K562 (cell line): ENCODE measurements at regions not wholly inside any gene's neighbourhood (a gene's known extent, or its start where the extent isn't known, plus 50 kb on each side); places are given as distances from the start of the nearest gene placed in this dataset.

Experiments
- ATAC-seq: fragments of 200-7000 bp; cut with Tn5 transposase; 3 replicates; pipeline ENCODE4 v1.9.1; 2020; ENCODE audit warnings: moderate library complexity
- BruUV-seq: library from RNA; stranded (reverse); fragments of 400-500 nt; replicated peaks from 2 replicates; lab custom pipeline; 2021; lab: Mats Ljungman, UMichigan
- CTCF ChIA-PET: fragments of 300-600 bp; formaldehyde crosslinking; extraction: SDS; loops from one replicate; lab custom pipeline; 2021; ENCODE audit warnings: low intra/inter-chr PET ratio; lab: Yijun Ruan, JAX
- POLR2A ChIA-PET: fragments of 300-600, 350-650 bp; sonication (Branson Sonifier 250); formaldehyde crosslinking; extraction: SDS; loops from one replicate; lab custom pipeline; 2021; ENCODE audit warnings: antibody characterized with exemption, inconsistent platforms; lab: Yijun Ruan, JAX
- DNase-seq, 4 experiments: peaks; one replicate each; pipeline versions ENCODE4 v3.0.0 to v3.0.0-alpha.2; 2011 to 2018; ENCODE audit warnings: low spot score in 3 of 4, mixed read lengths in 3 of 4; ENCODE audit errors: extremely low read depth in 1 of 4
- FAIRE-seq: peaks from 2 replicates; lab custom pipeline; 2011; peaks lifted over from hg19 to GRCh38; lab: Jason Lieb, UNC
- H2AFZ ChIP-seq: 2 replicates; pipeline ENCODE4 v1.6.0; 2011; ENCODE audit warnings: low read depth, low read length, control low read depth, inconsistent platforms
- H3K27ac ChIP-seq: fragments of 200-600 bp; 3 replicates; pipeline ENCODE4 v1.8.0; 2011; ENCODE audit warnings: low read depth, mild to moderate bottlenecking, control low read depth, inconsistent platforms, low read length, moderate library complexity, mixed read lengths; ENCODE audit errors: extremely low read depth
- H3K27me3 ChIP-seq, 2 experiments: fragments of 300-600 bp in 1 of 2; 2 replicates in 1 of 2; 3 replicates in 1 of 2; pipeline versions ENCODE4 v1.6.0 to v1.8.0; 2011; ENCODE audit warnings: inconsistent platforms in 2 of 2, low read length in 2 of 2, mild to moderate bottlenecking in 1 of 2, mixed read lengths in 1 of 2, moderate library complexity in 1 of 2; ENCODE audit not compliant: control insufficient read depth in 2 of 2, insufficient read depth in 2 of 2
- H3K36me3 ChIP-seq: fragments of 300-600 bp; 3 replicates; pipeline ENCODE4 v1.8.0; 2011; ENCODE audit warnings: mild to moderate bottlenecking, low read length, inconsistent platforms; ENCODE audit not compliant: control insufficient read depth, insufficient read depth
- H3K4me1 ChIP-seq, 2 experiments: fragments of 200-600 bp in 1 of 2; replicated peaks in 1 of 2; 2 replicates in 1 of 2; 3 replicates in 1 of 2; pipeline versions ENCODE4 v1.5.1 to v1.8.0; 2011; ENCODE audit warnings: inconsistent platforms in 2 of 2, low read length in 2 of 2, mild to moderate bottlenecking in 1 of 2, mixed read lengths in 1 of 2, moderate library complexity in 1 of 2; ENCODE audit not compliant: control insufficient read depth in 2 of 2, insufficient read depth in 2 of 2
- H3K4me2 ChIP-seq: 2 replicates; pipeline ENCODE4 v1.6.1; 2011; ENCODE audit warnings: low read length, control low read depth, inconsistent platforms, mixed read lengths; ENCODE audit not compliant: insufficient read depth
- H3K4me3 ChIP-seq: fragments of 200-600 bp; sonication (generic), shearing (Covaris generic); 2 replicates; pipeline ENCODE4 v1.5.1; 2016; ENCODE audit warnings: control low read depth, inconsistent platforms
- H3K79me2 ChIP-seq: fragments of 200-600 bp; 3 replicates; pipeline ENCODE4 v1.8.0; 2011; ENCODE audit warnings: low read length, inconsistent platforms; ENCODE audit not compliant: control insufficient read depth, insufficient read depth
- H3K9ac ChIP-seq, 2 experiments: 2 replicates each; pipeline versions ENCODE4 v1.6.0 to v1.6.1; 2011; ENCODE audit warnings: low read depth in 2 of 2, low read length in 2 of 2, control low read depth in 1 of 2, inconsistent platforms in 1 of 2, mild to moderate bottlenecking in 1 of 2, mixed read lengths in 1 of 2; ENCODE audit not compliant: insufficient read depth in 1 of 2
- H3K9me1 ChIP-seq: one replicate; pipeline ENCODE4 v1.6.0; 2011; ENCODE audit warnings: inconsistent platforms, mild to moderate bottlenecking, low read length, moderate library complexity; ENCODE audit not compliant: control insufficient read depth, insufficient read depth
- H3K9me3 ChIP-seq: replicated peaks from 2 replicates; pipeline ENCODE4 v1.5.1; 2011; ENCODE audit warnings: low read depth, low read length, inconsistent platforms; ENCODE audit not compliant: control insufficient read depth, insufficient read depth
- H4K20me1 ChIP-seq: replicated peaks from 2 replicates; pipeline ENCODE4 v1.6.1; 2011; ENCODE audit warnings: low read length, inconsistent platforms, mixed read lengths; ENCODE audit not compliant: control insufficient read depth, insufficient read depth
- BRCA1 ChIP-seq, 2 experiments: fragments of 450-650 bp in 1 of 2; sonication (generic) in 1 of 2; formaldehyde crosslinking in 1 of 2; IDR thresholded peaks; 2 replicates each; pipeline versions ENCODE4 v1.5.0 to v1.6.1; 2017 to 2020; ENCODE audit warnings: mild to moderate bottlenecking in 1 of 2, missing genetic modification reagents in 1 of 2
- FOXJ3 ChIP-seq: sonication (generic); formaldehyde crosslinking; IDR thresholded peaks from 2 replicates; pipeline ENCODE4 v1.4.0; 2020; ENCODE audit warnings: mild to moderate bottlenecking, missing genetic modification reagents
- KDM5B ChIP-seq: fragments of 200-600 bp; sonication (generic); IDR thresholded peaks from 2 replicates; pipeline ENCODE4 v1.6.1; 2012; ENCODE audit warnings: low read depth, mild to moderate bottlenecking, moderate library complexity, low read length, control low read depth, inconsistent platforms; ENCODE audit not compliant: insufficient replicate concordance
- MTA3 ChIP-seq: fragments of 450-650 bp; formaldehyde crosslinking; IDR thresholded peaks from 2 replicates; pipeline ENCODE4 v1.6.1; 2017; ENCODE audit warnings: mild to moderate bottlenecking, borderline replicate concordance
- NCOA6 ChIP-seq: fragments of 450-650 bp; IDR thresholded peaks from 2 replicates; pipeline ENCODE4 v1.6.1; 2017; ENCODE audit warnings: mild to moderate bottlenecking
- NFE2L1 ChIP-seq: fragments of 450-650 bp; IDR thresholded peaks from 2 replicates; pipeline ENCODE4 v1.6.1; 2016; ENCODE audit warnings: missing genetic modification characterization, low read depth, mild to moderate bottlenecking, missing compliant biosample characterization, moderate library complexity, borderline replicate concordance
- RFX7 ChIP-seq: fragments of 250-450 bp; sonication (Bioruptor Pico); IDR thresholded peaks from 2 replicates; pipeline ENCODE4 v1.5.1; 2021; ENCODE audit warnings: mild to moderate bottlenecking
- RNF2 ChIP-seq: sonication (generic); IDR thresholded peaks from 2 replicates; pipeline ENCODE4 v1.6.1; 2016
- SREBF2 ChIP-seq: sonication (generic); formaldehyde crosslinking; IDR thresholded peaks from 2 replicates; pipeline ENCODE4 v1.4.0; 2020; ENCODE audit warnings: mild to moderate bottlenecking, missing genetic modification reagents
- STAT5B ChIP-seq: fragments of 250-450 bp; sonication (Bioruptor Pico); IDR thresholded peaks from 2 replicates; pipeline ENCODE4 v1.8.0; 2021; ENCODE audit warnings: mild to moderate bottlenecking, inconsistent platforms
- ZFX ChIP-seq: sonication (generic); formaldehyde crosslinking; IDR thresholded peaks from 2 replicates; pipeline ENCODE4 v1.8.0; 2022; ENCODE audit warnings: mild to moderate bottlenecking, missing genetic modification reagents, moderate library complexity
- ZNF311 ChIP-seq: fragments of 250-450 bp; sonication (Bioruptor Pico); IDR thresholded peaks from 2 replicates; pipeline ENCODE4 v1.4.0; 2020; ENCODE audit warnings: mild to moderate bottlenecking, moderate library complexity
- WGBS: fragments of 100-300 bp; shearing (Covaris generic); methylation state at CpG from one replicate; pipeline ENCODE4 v1.1.6; 2016; ENCODE audit warnings: low coverage, mixed read lengths; ENCODE audit not compliant: insufficient coverage; ENCODE audit errors: missing lambda C conversion rate; 5-methylcytosine and 5-hydroxymethylcytosine counted together
- in situ Hi-C: fragments of 300-500 bp; cut with MboI; formaldehyde crosslinking; loops from 4 replicates; pipeline ENCODE4 v1.15.0; 2018; ENCODE audit warnings: inconsistent platforms, mixed read lengths
- intact Hi-C: fragments of 100-400 bp; cut with micrococcal nuclease; formaldehyde crosslinking; loops from 2 replicates; pipeline ENCODE4 v1.14.2; 2022
- TF ChIP-seq, protein P1 (sequence below): fragments of 250-450 bp; sonication (Bioruptor Pico); IDR thresholded peaks from 2 replicates; pipeline ENCODE4 v1.8.0; 2021; ENCODE audit warnings: moderate library complexity, mild to moderate bottlenecking, inconsistent platforms

DNA sequence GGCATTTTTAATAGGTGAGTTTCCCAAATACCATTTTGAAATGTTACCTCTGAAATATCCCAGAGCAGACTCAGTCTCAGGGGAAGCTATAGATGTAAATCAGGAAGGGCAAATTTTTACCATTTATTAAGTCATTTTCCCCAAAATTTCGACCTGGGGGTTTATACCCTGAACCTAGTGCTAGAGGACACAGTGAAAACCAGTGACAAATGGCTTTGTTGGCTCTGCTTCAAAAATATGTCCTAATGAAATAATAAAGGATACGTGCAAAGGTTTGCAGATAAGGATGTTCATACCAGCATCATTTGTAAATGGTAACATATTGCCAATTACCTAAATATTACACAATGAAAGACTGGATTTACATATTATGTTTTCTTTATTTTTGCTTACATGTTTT is 546.7 kb upstream of the ADAMTS9 start:
- no peaks in the 10 kb centered on the region for H3K9me3 ChIP-seq
- no TSS peak for BruUV-seq
- H3K9ac ChIP-seq = no peak overlapping the region
- ChIA-PET CTCF (no interaction called here), POLR2A (no interaction called here)
- in situ Hi-C loops = no loop called here
- no peaks in the 10 kb centered on the region; a peak in 2 of 5 replicates for H3K27me3 ChIP-seq
- no peak overlapping the region for H3K27ac ChIP-seq
- H3K4me3 ChIP-seq = no peak overlapping the region
- H3K4me1 ChIP-seq = no peaks in the 10 kb centered on the region
- no peaks in the 10 kb centered on the region for H4K20me1 ChIP-seq
- FAIRE-seq = no peak
- no peaks in the 10 kb centered on the region for H3K9me1 ChIP-seq
- no peak overlapping the region for H3K4me2 ChIP-seq
- H3K79me2 ChIP-seq = no peaks in the 10 kb centered on the region
- no peak for TF ChIP-seq KDM5B
- no peak for TF ChIP-seq FOXJ3 (CRISPR knock-in tag)
- TF ChIP-seq, protein P1, sequence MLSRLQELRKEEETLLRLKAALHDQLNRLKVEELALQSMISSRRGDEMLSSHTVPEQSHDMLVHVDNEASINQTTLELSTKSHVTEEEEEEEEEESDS (CRISPR knock-in tag) = no peak
- no peak for TF ChIP-seq RNF2
- no peak for TF ChIP-seq BRCA1 (IDR thresholded peaks at IDR 0.05)
- TF ChIP-seq BRCA1 (CRISPR knock-in tag; IDR thresholded peaks at IDR 0.05) = no peak
- no peak for TF ChIP-seq NCOA6
- TF ChIP-seq RFX7 (CRISPR knock-in tag) = no peak
- no peak for TF ChIP-seq SREBF2 (CRISPR knock-in tag)
- no peak for TF ChIP-seq MTA3
- TF ChIP-seq NFE2L1 (tag) = no peak
- TF ChIP-seq ZNF311 (CRISPR knock-in tag) = no peak
- no peak for TF ChIP-seq ZFX (CRISPR knock-in tag)
- TF ChIP-seq STAT5B (CRISPR knock-in tag) = no peak
- DNase-seq = no peak
- H2AFZ ChIP-seq = no peak overlapping the region
- intact Hi-C loops = no loop called here
- H3K36me3 ChIP-seq = no peaks in the 10 kb centered on the region
- WGBS = 0% methylated on average over 2 of the region's 2 CpGs
- ATAC-seq = no peak
